HEK293T (cell line): ENCODE measurements at regions not wholly inside any gene's neighbourhood (a gene's known extent, or its start where the extent isn't known, plus 50 kb on each side); places are given as distances from the start of the nearest gene placed in this dataset.

Experiments
- ARNT ChIP-seq: fragments of 450-650 bp; IDR thresholded peaks from 2 replicates; pipeline ENCODE4 v1.6.1; 2017; ENCODE audit warnings: mild to moderate bottlenecking
- CTBP1 ChIP-seq: fragments of 450-650 bp; IDR thresholded peaks from 2 replicates; pipeline ENCODE4 v1.6.1; 2016; ENCODE audit warnings: borderline replicate concordance
- ELF4 ChIP-seq: fragments of 450-650 bp; IDR thresholded peaks from 2 replicates; pipeline ENCODE4 v1.6.1; 2017; ENCODE audit warnings: antibody characterized with exemption
- FOXA1 ChIP-seq: fragments of 450-650 bp; IDR thresholded peaks from 2 replicates; pipeline ENCODE4 v1.6.1; 2016; ENCODE audit warnings: mild to moderate bottlenecking
- FOXK2 ChIP-seq: fragments of 450-650 bp; IDR thresholded peaks from 2 replicates; pipeline ENCODE4 v1.6.1; 2016; ENCODE audit warnings: mild to moderate bottlenecking
- FOXM1 ChIP-seq: fragments of 450-650 bp; IDR thresholded peaks from 2 replicates; pipeline ENCODE4 v1.6.1; 2017; ENCODE audit warnings: mild to moderate bottlenecking, borderline replicate concordance
- HDGF ChIP-seq: fragments of 450-650 bp; IDR thresholded peaks from 2 replicates; pipeline ENCODE4 v1.6.1; 2017; ENCODE audit warnings: antibody characterized with exemption, borderline replicate concordance
- L3MBTL2 ChIP-seq: fragments of 450-650 bp; conservative IDR thresholded peaks from 2 replicates; pipeline ENCODE4 v1.6.1; 2016; ENCODE audit warnings: mild to moderate bottlenecking
- NFRKB ChIP-seq: fragments of 450-650 bp; IDR thresholded peaks from 2 replicates; pipeline ENCODE4 v1.6.1; 2016; ENCODE audit warnings: mild to moderate bottlenecking, moderate library complexity
- PKNOX1 ChIP-seq: fragments of 450-650 bp; IDR thresholded peaks from 2 replicates; pipeline ENCODE4 v1.6.1; 2016
- SP1 ChIP-seq: fragments of 450-650 bp; IDR thresholded peaks from 2 replicates; pipeline ENCODE4 v1.6.1; 2017
- SUZ12 ChIP-seq: fragments of 450-650 bp; IDR thresholded peaks from 2 replicates; pipeline ENCODE4 v1.6.1; 2016; ENCODE audit warnings: mild to moderate bottlenecking

GRCh38 chr5:178793696-178794095 lies 63.2 kb upstream of the ZNF354A start:
- TF ChIP-seq SP1 (no peak), HDGF (no peak), SUZ12 (no peak), ELF4 (no peak), FOXA1 (no peak), FOXM1 (no peak), FOXK2 (no peak), CTBP1 (no peak), ARNT (no peak), L3MBTL2 (no peak), PKNOX1 (no peak), NFRKB (no peak)
